GM23338 (cell line): ENCODE measurements at regions not wholly inside any gene's neighbourhood (a gene's known extent, or its start where the extent isn't known, plus 50 kb on each side); places are given as distances from the start of the nearest gene placed in this dataset.
A peak's percentile ranks its signal among the peaks of the same experiment; 100 is the strongest.

Experiments used
- ATAC-seq: fragments of 200-7000 bp; cut with Tn5 transposase; 3 replicates; pipeline ENCODE4 v1.9.1; 2020
- DNase-seq: peaks from one replicate; pipeline ENCODE4 v3.0.0-alpha.2; 2015; ENCODE audit warnings: low spot score
- H2AFZ ChIP-seq: fragments of 200-600 bp; sonication (generic); 2 replicates; pipeline ENCODE4 v1.8.0; 2016; ENCODE audit warnings: antibody characterized with exemption, mild to moderate bottlenecking, moderate library complexity
- H3F3A ChIP-seq: fragments of 200-600 bp; sonication (generic); replicated peaks from 2 replicates; pipeline ENCODE4 v1.8.0; 2017; ENCODE audit warnings: antibody characterized with exemption, mixed run types, low read depth
- H3K27ac ChIP-seq: fragments of 200-600 bp; sonication (generic); 2 replicates; pipeline ENCODE4 v1.6.1; 2016; ENCODE audit warnings: low read depth
- H3K27me3 ChIP-seq: fragments of 200-600 bp; sonication (generic); 2 replicates; pipeline ENCODE4 v1.8.0; 2016; ENCODE audit warnings: mild to moderate bottlenecking, mixed run types, moderate library complexity; ENCODE audit not compliant: insufficient read depth
- H3K36me3 ChIP-seq: fragments of 200-600 bp; sonication (generic); 2 replicates; pipeline ENCODE4 v1.8.0; 2016; ENCODE audit warnings: mild to moderate bottlenecking; ENCODE audit not compliant: insufficient read depth
- H3K4me1 ChIP-seq: fragments of 200-600 bp; sonication (generic); 2 replicates; pipeline ENCODE4 v1.8.0; 2016; ENCODE audit warnings: mild to moderate bottlenecking, moderate library complexity; ENCODE audit not compliant: insufficient read depth
- H3K4me2 ChIP-seq: fragments of 200-600 bp; sonication (generic); 2 replicates; pipeline ENCODE4 v1.7.1; 2017; ENCODE audit warnings: mixed run types
- H3K4me3 ChIP-seq: fragments of 200-600 bp; sonication (generic); 2 replicates; pipeline ENCODE4 v1.6.1; 2016; ENCODE audit warnings: mixed run types
- H3K79me2 ChIP-seq: fragments of 200-600 bp; sonication (generic); replicated peaks from 2 replicates; pipeline ENCODE4 v1.8.0; 2017; ENCODE audit warnings: mild to moderate bottlenecking; ENCODE audit not compliant: insufficient read depth
- H3K9me2 ChIP-seq: fragments of 200-600 bp; sonication (generic); 2 replicates; pipeline ENCODE4 v1.8.0; 2017; ENCODE audit not compliant: insufficient read depth
- H4K20me1 ChIP-seq: fragments of 200-600 bp; sonication (generic); replicated peaks from 2 replicates; pipeline ENCODE4 v1.8.0; 2017; ENCODE audit warnings: mild to moderate bottlenecking; ENCODE audit not compliant: insufficient read depth
- H3K27ac Mint-ChIP-seq: 2 replicates; pipeline ENCODE4 v1.8.0; 2020; ENCODE audit warnings: inconsistent platforms, mild to moderate bottlenecking, moderate library complexity, mixed read lengths
- H3K27me3 Mint-ChIP-seq: 3 replicates; pipeline ENCODE4 v1.8.0; 2022; ENCODE audit warnings: low read depth, mild to moderate bottlenecking, moderate library complexity, mixed read lengths, inconsistent platforms; ENCODE audit not compliant: insufficient read depth, poor library complexity
- H3K36me3 Mint-ChIP-seq: 3 replicates; pipeline ENCODE4 v1.8.0; 2021; ENCODE audit warnings: low read depth, mild to moderate bottlenecking, inconsistent platforms, moderate library complexity, mixed read lengths
- H3K4me1 Mint-ChIP-seq: 3 replicates; pipeline ENCODE4 v1.8.0; 2020; ENCODE audit warnings: mild to moderate bottlenecking, inconsistent platforms, mixed read lengths
- H3K4me3 Mint-ChIP-seq: 3 replicates; pipeline ENCODE4 v1.8.0; 2021; ENCODE audit warnings: moderate library complexity, mild to moderate bottlenecking, inconsistent platforms, mixed read lengths
- H3K9me3 Mint-ChIP-seq: 3 replicates; pipeline ENCODE4 v1.8.0; 2020; ENCODE audit warnings: moderate library complexity, mild to moderate bottlenecking, inconsistent platforms, mixed read lengths
- CREB1 ChIP-seq: fragments of 250-450 bp; sonication (Bioruptor Pico); IDR thresholded peaks from 2 replicates; pipeline ENCODE4 v1.5.0; 2020; ENCODE audit warnings: low read depth, mild to moderate bottlenecking, moderate library complexity
- EZH2 ChIP-seq: fragments of 200-600 bp; sonication (generic); IDR thresholded peaks from one replicate; pipeline ENCODE4 v1.8.0; 2017; ENCODE audit warnings: antibody characterized with exemption, mild to moderate bottlenecking, low read depth; ENCODE audit not compliant: unreplicated experiment
- EZH2phosphoT487 ChIP-seq: fragments of 200-600 bp; sonication (generic); IDR thresholded peaks from one replicate; pipeline ENCODE4 v1.8.1; 2018; ENCODE audit warnings: antibody characterized with exemption; ENCODE audit not compliant: unreplicated experiment
- JUNB ChIP-seq: IDR thresholded peaks from one replicate; pipeline ENCODE4 v1.6.1; 2016; ENCODE audit warnings: antibody characterized with exemption; ENCODE audit not compliant: unreplicated experiment
- NANOG ChIP-seq: IDR thresholded peaks from 2 replicates; pipeline ENCODE4 v1.6.1; 2016; ENCODE audit warnings: antibody characterized with exemption, borderline replicate concordance
- POLR2AphosphoS5 ChIP-seq: IDR thresholded peaks from 2 replicates; pipeline ENCODE4 v1.6.1; 2016; ENCODE audit warnings: antibody characterized with exemption, low read depth
- STAT1 ChIP-seq: IDR thresholded peaks from one replicate; pipeline ENCODE4 v1.6.1; 2016; ENCODE audit warnings: antibody characterized with exemption; ENCODE audit not compliant: unreplicated experiment
- ZNF114 ChIP-seq: fragments of 250-450 bp; sonication (Bioruptor Pico); IDR thresholded peaks from 2 replicates; pipeline ENCODE4 v1.5.0; 2020; ENCODE audit warnings: mild to moderate bottlenecking, moderate library complexity
- ZNF331 ChIP-seq: fragments of 250-450 bp; sonication (Bioruptor Pico); IDR thresholded peaks from 2 replicates; pipeline ENCODE4 v1.5.0; 2020; ENCODE audit warnings: low read depth, mild to moderate bottlenecking, moderate library complexity
- TF ChIP-seq, protein P1 (sequence below): fragments of 250-450 bp; sonication (Bioruptor Pico); IDR thresholded peaks from 2 replicates; pipeline ENCODE4 v1.5.0; 2020; ENCODE audit warnings: mild to moderate bottlenecking, moderate library complexity
- TF ChIP-seq, protein P2 (sequence below): IDR thresholded peaks from 2 replicates; pipeline ENCODE4 v1.6.1; 2016; ENCODE audit warnings: antibody characterized with exemption
- TF ChIP-seq, protein P3 (sequence below): IDR thresholded peaks from one replicate; pipeline ENCODE4 v1.6.1; 2018; ENCODE audit warnings: antibody characterized with exemption; ENCODE audit not compliant: unreplicated experiment
- TF ChIP-seq, protein P4 (sequence below), 2 experiments: fragments of 200-600 bp in 1 of 2; sonication (generic) in 1 of 2; conservative IDR thresholded peaks; 2 replicates each; pipeline versions ENCODE4 v1.5.1 to v1.6.1; 2016 to 2017; ENCODE audit warnings: antibody characterized with exemption in 2 of 2, low read depth in 2 of 2, mild to moderate bottlenecking in 2 of 2, moderate library complexity in 1 of 2

DNA sequence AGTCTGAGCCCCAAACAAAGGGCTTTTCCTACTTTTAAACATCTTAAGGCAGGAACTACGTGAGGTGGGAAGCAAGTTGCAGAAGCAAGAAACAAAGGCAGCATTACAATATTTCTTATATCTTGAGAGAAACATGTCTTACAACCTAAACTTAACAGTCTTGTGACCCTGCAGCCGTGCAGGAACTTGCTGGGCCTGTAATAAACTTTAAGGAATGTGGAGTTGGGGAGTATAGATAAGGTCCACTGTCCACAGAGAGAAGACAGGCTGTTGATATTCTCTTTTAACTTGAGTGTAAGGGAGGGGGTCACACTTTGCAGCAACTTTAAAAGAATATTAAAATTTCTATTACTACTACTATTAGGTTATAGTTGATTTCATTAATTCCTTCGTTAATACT lies 214.6 kb upstream of the HTR2A start:
- H3K79me2 ChIP-seq, result no peaks in the 10 kb centered on the region
- Mint-ChIP-seq H3K27me3 (peaks cover 3% of the 10 kb centered on the region), H3K4me1 (peaks cover 40% of the 10 kb centered on the region), H3K27ac (no peak overlapping the region), H3K9me3 (peaks cover 8% of the 10 kb centered on the region; the same call in 2 of the 3 replicates), H3K4me3 (no peak overlapping the region), H3K36me3 (peaks cover 4% of the 10 kb centered on the region; the same call in 2 of the 3 replicates)
- no peak overlapping the region for H3K27ac ChIP-seq
- ATAC-seq, result no peak
- H3K4me3 ChIP-seq, result no peak overlapping the region
- H3K36me3 ChIP-seq, result no peaks in the 10 kb centered on the region
- H4K20me1 ChIP-seq, result no peaks in the 10 kb centered on the region
- DNase-seq, result no peak
- no peaks in the 10 kb centered on the region for H3F3A ChIP-seq
- H3K4me1 ChIP-seq, result peaks cover 16% of the 10 kb centered on the region
- no peaks in the 10 kb centered on the region for H3K27me3 ChIP-seq
- H2AFZ ChIP-seq, result peak overlapping the region; percentile 35; the same call in 1 of the 2 replicates
- TF ChIP-seq ZNF331 (no peak), NANOG (no peak), STAT1 (no peak), CREB1 (CRISPR knock-in tag) (no peak), EZH2phosphoT487 (no peak), JUNB (no peak), POLR2AphosphoS5 (no peak), ZNF114 (CRISPR knock-in tag) (no peak), EZH2 (no peak)
- TF ChIP-seq, protein P1, sequence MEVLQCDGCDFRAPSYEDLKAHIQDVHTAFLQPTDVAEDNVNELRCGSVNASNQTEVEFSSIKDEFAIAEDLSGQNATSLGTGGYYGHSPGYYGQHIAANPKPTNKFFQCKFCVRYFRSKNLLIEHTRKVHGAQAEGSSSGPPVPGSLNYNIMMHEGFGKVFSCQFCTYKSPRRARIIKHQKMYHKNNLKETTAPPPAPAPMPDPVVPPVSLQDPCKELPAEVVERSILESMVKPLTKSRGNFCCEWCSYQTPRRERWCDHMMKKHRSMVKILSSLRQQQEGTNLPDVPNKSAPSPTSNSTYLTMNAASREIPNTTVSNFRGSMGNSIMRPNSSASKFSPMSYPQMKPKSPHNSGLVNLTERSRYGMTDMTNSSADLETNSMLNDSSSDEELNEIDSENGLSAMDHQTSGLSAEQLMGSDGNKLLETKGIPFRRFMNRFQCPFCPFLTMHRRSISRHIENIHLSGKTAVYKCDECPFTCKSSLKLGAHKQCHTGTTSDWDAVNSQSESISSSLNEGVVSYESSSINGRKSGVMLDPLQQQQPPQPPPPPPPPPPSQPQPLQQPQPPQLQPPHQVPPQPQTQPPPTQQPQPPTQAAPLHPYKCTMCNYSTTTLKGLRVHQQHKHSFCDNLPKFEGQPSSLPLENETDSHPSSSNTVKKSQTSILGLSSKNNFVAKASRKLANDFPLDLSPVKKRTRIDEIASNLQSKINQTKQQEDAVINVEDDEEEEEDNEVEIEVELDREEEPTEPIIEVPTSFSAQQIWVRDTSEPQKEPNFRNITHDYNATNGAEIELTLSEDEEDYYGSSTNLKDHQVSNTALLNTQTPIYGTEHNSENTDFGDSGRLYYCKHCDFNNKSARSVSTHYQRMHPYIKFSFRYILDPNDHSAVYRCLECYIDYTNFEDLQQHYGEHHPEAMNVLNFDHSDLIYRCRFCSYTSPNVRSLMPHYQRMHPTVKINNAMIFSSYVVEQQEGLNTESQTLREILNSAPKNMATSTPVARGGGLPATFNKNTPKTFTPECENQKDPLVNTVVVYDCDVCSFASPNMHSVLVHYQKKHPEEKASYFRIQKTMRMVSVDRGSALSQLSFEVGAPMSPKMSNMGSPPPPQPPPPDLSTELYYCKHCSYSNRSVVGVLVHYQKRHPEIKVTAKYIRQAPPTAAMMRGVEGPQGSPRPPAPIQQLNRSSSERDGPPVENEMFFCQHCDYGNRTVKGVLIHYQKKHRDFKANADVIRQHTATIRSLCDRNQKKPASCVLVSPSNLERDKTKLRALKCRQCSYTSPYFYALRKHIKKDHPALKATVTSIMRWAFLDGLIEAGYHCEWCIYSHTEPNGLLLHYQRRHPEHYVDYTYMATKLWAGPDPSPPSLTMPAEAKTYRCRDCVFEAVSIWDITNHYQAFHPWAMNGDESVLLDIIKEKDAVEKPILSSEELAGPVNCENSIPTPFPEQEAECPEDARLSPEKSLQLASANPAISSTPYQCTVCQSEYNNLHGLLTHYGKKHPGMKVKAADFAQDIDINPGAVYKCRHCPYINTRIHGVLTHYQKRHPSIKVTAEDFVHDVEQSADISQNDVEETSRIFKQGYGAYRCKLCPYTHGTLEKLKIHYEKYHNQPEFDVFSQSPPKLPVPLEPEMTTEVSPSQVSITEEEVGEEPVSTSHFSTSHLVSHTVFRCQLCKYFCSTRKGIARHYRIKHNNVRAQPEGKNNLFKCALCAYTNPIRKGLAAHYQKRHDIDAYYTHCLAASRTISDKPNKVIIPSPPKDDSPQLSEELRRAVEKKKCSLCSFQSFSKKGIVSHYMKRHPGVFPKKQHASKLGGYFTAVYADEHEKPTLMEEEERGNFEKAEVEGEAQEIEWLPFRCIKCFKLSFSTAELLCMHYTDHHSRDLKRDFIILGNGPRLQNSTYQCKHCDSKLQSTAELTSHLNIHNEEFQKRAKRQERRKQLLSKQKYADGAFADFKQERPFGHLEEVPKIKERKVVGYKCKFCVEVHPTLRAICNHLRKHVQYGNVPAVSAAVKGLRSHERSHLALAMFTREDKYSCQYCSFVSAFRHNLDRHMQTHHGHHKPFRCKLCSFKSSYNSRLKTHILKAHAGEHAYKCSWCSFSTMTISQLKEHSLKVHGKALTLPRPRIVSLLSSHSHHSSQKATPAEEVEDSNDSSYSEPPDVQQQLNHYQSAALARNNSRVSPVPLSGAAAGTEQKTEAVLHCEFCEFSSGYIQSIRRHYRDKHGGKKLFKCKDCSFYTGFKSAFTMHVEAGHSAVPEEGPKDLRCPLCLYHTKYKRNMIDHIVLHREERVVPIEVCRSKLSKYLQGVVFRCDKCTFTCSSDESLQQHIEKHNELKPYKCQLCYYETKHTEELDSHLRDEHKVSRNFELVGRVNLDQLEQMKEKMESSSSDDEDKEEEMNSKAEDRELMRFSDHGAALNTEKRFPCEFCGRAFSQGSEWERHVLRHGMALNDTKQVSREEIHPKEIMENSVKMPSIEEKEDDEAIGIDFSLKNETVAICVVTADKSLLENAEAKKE (CRISPR knock-in tag), result no peak
- TF ChIP-seq, protein P2, sequence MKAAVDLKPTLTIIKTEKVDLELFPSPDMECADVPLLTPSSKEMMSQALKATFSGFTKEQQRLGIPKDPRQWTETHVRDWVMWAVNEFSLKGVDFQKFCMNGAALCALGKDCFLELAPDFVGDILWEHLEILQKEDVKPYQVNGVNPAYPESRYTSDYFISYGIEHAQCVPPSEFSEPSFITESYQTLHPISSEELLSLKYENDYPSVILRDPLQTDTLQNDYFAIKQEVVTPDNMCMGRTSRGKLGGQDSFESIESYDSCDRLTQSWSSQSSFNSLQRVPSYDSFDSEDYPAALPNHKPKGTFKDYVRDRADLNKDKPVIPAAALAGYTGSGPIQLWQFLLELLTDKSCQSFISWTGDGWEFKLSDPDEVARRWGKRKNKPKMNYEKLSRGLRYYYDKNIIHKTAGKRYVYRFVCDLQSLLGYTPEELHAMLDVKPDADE, result no peak
- TF ChIP-seq, protein P3, sequence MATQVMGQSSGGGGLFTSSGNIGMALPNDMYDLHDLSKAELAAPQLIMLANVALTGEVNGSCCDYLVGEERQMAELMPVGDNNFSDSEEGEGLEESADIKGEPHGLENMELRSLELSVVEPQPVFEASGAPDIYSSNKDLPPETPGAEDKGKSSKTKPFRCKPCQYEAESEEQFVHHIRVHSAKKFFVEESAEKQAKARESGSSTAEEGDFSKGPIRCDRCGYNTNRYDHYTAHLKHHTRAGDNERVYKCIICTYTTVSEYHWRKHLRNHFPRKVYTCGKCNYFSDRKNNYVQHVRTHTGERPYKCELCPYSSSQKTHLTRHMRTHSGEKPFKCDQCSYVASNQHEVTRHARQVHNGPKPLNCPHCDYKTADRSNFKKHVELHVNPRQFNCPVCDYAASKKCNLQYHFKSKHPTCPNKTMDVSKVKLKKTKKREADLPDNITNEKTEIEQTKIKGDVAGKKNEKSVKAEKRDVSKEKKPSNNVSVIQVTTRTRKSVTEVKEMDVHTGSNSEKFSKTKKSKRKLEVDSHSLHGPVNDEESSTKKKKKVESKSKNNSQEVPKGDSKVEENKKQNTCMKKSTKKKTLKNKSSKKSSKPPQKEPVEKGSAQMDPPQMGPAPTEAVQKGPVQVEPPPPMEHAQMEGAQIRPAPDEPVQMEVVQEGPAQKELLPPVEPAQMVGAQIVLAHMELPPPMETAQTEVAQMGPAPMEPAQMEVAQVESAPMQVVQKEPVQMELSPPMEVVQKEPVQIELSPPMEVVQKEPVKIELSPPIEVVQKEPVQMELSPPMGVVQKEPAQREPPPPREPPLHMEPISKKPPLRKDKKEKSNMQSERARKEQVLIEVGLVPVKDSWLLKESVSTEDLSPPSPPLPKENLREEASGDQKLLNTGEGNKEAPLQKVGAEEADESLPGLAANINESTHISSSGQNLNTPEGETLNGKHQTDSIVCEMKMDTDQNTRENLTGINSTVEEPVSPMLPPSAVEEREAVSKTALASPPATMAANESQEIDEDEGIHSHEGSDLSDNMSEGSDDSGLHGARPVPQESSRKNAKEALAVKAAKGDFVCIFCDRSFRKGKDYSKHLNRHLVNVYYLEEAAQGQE, result no peak
- TF ChIP-seq, protein P4, sequence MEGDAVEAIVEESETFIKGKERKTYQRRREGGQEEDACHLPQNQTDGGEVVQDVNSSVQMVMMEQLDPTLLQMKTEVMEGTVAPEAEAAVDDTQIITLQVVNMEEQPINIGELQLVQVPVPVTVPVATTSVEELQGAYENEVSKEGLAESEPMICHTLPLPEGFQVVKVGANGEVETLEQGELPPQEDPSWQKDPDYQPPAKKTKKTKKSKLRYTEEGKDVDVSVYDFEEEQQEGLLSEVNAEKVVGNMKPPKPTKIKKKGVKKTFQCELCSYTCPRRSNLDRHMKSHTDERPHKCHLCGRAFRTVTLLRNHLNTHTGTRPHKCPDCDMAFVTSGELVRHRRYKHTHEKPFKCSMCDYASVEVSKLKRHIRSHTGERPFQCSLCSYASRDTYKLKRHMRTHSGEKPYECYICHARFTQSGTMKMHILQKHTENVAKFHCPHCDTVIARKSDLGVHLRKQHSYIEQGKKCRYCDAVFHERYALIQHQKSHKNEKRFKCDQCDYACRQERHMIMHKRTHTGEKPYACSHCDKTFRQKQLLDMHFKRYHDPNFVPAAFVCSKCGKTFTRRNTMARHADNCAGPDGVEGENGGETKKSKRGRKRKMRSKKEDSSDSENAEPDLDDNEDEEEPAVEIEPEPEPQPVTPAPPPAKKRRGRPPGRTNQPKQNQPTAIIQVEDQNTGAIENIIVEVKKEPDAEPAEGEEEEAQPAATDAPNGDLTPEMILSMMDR (conservative IDR thresholded peaks at IDR 0.05; ENCODE audit: low read depth in 2 of 2), result no peak
- no peak overlapping the region for H3K4me2 ChIP-seq
- H3K9me2 ChIP-seq, result no peaks in the 10 kb centered on the region
